Stimulated activated CD8-positive, alpha-beta memory T cell treated with anti-CD3 and anti-CD28 coated beads, Interleukin-2, amount 100 ng/mL, for 1 hour (primary cell): ENCODE measurements at regions not wholly inside any gene's neighbourhood (a gene's known extent, or its start where the extent isn't known, plus 50 kb on each side); places are given as distances from the start of the nearest gene placed in this dataset.
"Not testable (repeated sequence)": the region's sequence is repeated elsewhere in the genome, so short reads cannot be mapped to it uniquely, and the experiment has no call there.

ENCODE experiments used
- DNase-seq, 2 donors: peaks; one replicate each; pipeline ENCODE4 v3.0.0-alpha.2; 2020; ENCODE audit warnings: low read depth in 2 of 2

GRCh38 chr6:97677626-97678025 is 394.6 kb upstream of the MMS22L start:
- no peak for DNase-seq

GRCh38 chr6:97687916-97688315 is 404.9 kb upstream of the MMS22L start:
- no peak for DNase-seq

- no peak for DNase-seq
Observed at GRCh38 chr6:97689078-97689754, 406.2 kb upstream of the MMS22L start.

- DNase-seq, result no peak
Observed at GRCh38 chr6:97697456-97697855, 414.4 kb upstream of the MMS22L start.

GRCh38 chr6:97701801-97702200 is 418.8 kb upstream of the MMS22L start:
- DNase-seq, result no peak

- no peak for DNase-seq
Observed at GRCh38 chr6:97702248-97702647, 419.2 kb upstream of the MMS22L start.

- no peak for DNase-seq
Observed at GRCh38 chr6:97703661-97704060, 420.6 kb upstream of the MMS22L start.

- no peak for DNase-seq
Observed at GRCh38 chr6:97705568-97705967, 422.6 kb upstream of the MMS22L start.

- DNase-seq, result no peak
Observed at GRCh38 chr6:97712751-97713150, 429.7 kb upstream of the MMS22L start.

- DNase-seq, result no peak
Observed at GRCh38 chr6:97714772-97715171, 431.8 kb upstream of the MMS22L start.

- DNase-seq, result no peak
Observed at GRCh38 chr6:97717086-97717485, 434.1 kb upstream of the MMS22L start.

GRCh38 chr6:97726378-97726777 is 443.4 kb upstream of the MMS22L start:
- DNase-seq, result no peak

- no peak for DNase-seq
Observed at GRCh38 chr6:97732045-97732444, 449.0 kb upstream of the MMS22L start.

- DNase-seq, result no peak
Observed at GRCh38 chr6:97757575-97757974, 474.6 kb upstream of the MMS22L start.

GRCh38 chr6:97765461-97765860 is 482.4 kb upstream of the MMS22L start:
- DNase-seq, result no peak

GRCh38 chr6:97771372-97771771 is 488.4 kb upstream of the MMS22L start:
- no peak for DNase-seq

- no peak for DNase-seq
Observed at GRCh38 chr6:97775012-97775411, 492.0 kb upstream of the MMS22L start.

- DNase-seq, result no peak
Observed at GRCh38 chr6:97778290-97779038, 495.4 kb upstream of the MMS22L start.

GRCh38 chr6:97779039-97779766 is 496.2 kb upstream of the MMS22L start:
- DNase-seq, result not testable (repeated sequence)

- DNase-seq, result no peak
Observed at GRCh38 chr6:97790926-97791590, 508.0 kb upstream of the MMS22L start.

GRCh38 chr6:97805596-97805995 is 522.6 kb upstream of the MMS22L start:
- no peak for DNase-seq

GRCh38 chr6:97812940-97813339 is 529.9 kb upstream of the MMS22L start:
- no peak for DNase-seq
